ENCODE measurements at regions not wholly inside any gene's neighbourhood (a gene's known extent, or its start where the extent isn't known, plus 50 kb on each side); places are given as distances from the start of the nearest gene placed in this dataset.
A peak's percentile ranks its signal among the peaks of the same experiment; 100 is the strongest.

DNA sequence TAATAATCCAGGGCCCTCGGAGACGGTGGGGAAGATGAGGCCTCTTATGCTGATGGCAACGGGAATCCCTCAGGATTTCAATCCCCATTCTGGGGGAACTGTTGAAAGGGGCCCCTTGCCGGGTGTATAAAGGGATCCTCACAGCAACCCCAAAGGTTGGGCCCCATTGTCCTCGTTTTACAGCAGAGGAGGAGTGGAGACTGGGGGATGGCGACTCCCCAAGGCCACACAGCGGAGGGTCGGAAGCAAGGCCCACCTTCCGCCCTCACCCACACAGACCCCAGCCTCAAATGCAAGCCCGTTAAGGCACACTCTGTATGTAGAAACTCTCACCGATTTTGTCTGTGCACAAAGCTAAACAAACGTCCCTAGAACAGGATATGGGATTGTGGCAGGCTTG, 327.9 kb upstream of the DIO3 start:
- no peak for TF ChIP-seq CTCF (IDR thresholded peaks at IDR 0.05)
- Histone ChIP-seq H3K27me3 (peaks cover 20% of the 10 kb centered on the region), H3K27ac (no peak overlapping the region), H3K9me3 (no peaks in the 10 kb centered on the region), H3K4me1 (ENCODE audit: control insufficient read depth in 1 of 2, insufficient read depth in 1 of 2, low read depth in 1 of 2, low read length in 1 of 2) (no peaks in the 10 kb centered on the region), H3K36me3 (no peaks in the 10 kb centered on the region), H3K4me3 (ENCODE audit: low read depth in 1 of 2, low read length in 1 of 2) (no peak overlapping the region)

DNA sequence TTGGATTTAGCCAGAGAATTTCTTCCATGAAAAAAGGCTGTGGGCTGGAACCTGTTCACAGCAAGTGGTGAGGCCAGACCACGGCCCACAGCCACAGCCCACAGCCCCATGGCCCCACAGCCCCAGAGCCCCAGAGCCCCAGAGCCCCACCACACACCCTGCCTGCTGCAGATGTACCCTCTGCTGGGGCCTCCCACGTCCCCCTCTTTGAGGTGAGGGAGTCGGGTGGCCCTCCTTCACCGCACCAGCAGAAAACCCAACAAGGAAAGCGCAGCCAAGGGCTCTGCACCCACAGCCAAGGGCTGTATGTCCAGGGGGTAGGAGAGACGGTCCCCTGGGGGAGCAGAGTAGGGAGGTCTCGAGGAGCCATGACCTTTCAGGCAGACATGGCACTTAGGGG, 327.5 kb upstream of the DIO3 start:
- H3K27me3 ChIP-seq = peaks cover 20% of the 10 kb centered on the region
- no peaks in the 10 kb centered on the region for H3K9me3 ChIP-seq
- no peak overlapping the region for H3K4me3 ChIP-seq (ENCODE audit: low read depth in 1 of 2, low read length in 1 of 2)
- H3K27ac ChIP-seq = no peak overlapping the region
- no peak for TF ChIP-seq CTCF (IDR thresholded peaks at IDR 0.05)
- no peaks in the 10 kb centered on the region for H3K36me3 ChIP-seq
- H3K4me1 ChIP-seq (ENCODE audit: control insufficient read depth in 1 of 2, insufficient read depth in 1 of 2, low read depth in 1 of 2, low read length in 1 of 2) = no peaks in the 10 kb centered on the region

DNA sequence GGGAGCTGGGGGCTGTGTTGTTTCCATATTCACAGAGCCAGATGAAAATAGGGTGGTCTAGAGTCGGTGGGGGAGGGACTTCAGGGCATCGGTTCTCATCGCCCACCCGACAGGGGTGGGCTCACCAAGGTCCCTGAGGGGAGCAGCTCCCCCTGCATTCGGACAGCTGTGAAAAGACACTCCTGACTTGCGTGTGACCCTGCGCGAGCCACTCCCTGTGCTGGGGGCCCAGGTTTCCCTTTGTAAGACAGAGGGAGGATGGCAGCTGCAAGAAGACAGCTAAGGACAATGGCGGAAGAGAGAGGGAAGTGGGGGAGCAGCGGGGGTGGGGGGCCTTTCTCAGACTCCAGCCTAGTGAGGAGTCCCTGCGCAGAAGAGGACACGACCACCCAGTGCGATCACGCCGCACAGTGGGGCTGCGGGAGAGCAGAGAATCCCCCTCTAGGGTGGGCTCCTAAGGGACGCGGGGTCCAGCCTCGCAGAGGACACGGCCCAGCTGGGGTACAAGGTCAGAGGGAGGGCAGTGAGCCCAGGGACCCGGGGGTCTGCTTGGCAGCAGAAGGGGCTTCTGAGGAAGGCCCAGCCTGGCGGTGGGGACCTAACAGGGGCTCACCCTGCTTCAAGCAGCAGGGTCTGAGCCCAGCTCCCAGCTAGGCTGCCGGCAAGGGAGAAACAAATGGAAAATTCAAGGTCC, 326.9 kb upstream of the DIO3 start:
- Histone ChIP-seq H3K4me1 (ENCODE audit: control insufficient read depth in 1 of 2, insufficient read depth in 1 of 2, low read depth in 1 of 2, low read length in 1 of 2) (no peaks in the 10 kb centered on the region), H3K9me3 (no peaks in the 10 kb centered on the region), H3K36me3 (no peaks in the 10 kb centered on the region), H3K27ac (no peak overlapping the region), H3K4me3 (ENCODE audit: low read depth in 1 of 2, low read length in 1 of 2) (no peak overlapping the region), H3K27me3 (peaks cover 24% of the 10 kb centered on the region)
- TF ChIP-seq CTCF (IDR thresholded peaks at IDR 0.05) = no peak

GRCh38 chr14:101234999-101235334, 326.3 kb upstream of the DIO3 start:
- Histone ChIP-seq H3K27me3 (peaks cover 26% of the 10 kb centered on the region), H3K36me3 (no peaks in the 10 kb centered on the region), H3K4me3 (ENCODE audit: low read depth in 1 of 2, low read length in 1 of 2) (no peak overlapping the region), H3K9me3 (no peaks in the 10 kb centered on the region), H3K27ac (no peak overlapping the region), H3K4me1 (ENCODE audit: control insufficient read depth in 1 of 2, insufficient read depth in 1 of 2, low read depth in 1 of 2, low read length in 1 of 2) (no peaks in the 10 kb centered on the region)
- no peak for TF ChIP-seq CTCF (IDR thresholded peaks at IDR 0.05)

DNA sequence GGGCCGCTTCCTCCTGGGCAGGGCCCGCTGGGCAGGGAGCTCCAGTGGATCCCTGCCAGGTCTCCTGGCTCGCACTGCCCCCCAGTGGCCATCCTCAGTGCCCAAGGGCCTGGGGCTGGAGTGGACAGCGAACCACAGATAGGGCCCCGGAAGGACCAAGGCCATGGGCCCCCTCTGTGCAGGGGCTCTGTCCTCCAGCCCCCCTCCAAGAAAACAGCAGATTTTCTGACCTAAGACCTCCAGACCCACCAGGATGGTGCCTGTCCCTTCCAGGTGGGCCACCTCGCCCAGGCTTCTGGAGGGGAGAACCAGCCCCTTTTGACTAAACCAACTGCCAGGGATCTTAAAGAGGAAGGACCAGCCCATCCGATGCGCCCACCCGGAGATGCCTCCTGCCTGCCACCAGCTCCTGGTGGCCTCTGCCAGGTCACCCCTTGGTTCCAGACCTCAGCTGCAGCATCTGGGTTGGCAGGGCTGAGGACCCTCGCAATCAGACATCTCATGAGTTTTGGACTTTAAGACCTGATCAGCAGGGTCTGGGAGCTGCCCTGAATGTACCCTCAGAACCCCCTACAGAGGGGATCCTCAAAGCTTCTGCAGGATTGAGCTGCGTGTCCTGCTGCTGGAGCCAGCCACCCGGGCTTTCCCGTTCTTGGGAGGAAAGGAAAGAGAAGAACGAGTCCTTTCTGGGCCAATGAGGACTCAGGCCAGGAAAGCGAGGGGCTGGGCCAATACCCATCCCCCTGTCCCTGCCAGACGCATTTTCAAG, 325.8 kb upstream of the DIO3 start:
- Histone ChIP-seq H3K27me3 (peaks cover 26% of the 10 kb centered on the region), H3K27ac (no peak overlapping the region), H3K4me1 (ENCODE audit: control insufficient read depth in 1 of 2, insufficient read depth in 1 of 2, low read depth in 1 of 2, low read length in 1 of 2) (no peaks in the 10 kb centered on the region), H3K36me3 (no peaks in the 10 kb centered on the region), H3K9me3 (no peaks in the 10 kb centered on the region), H3K4me3 (ENCODE audit: low read depth in 1 of 2, low read length in 1 of 2) (no peak overlapping the region)
- TF ChIP-seq CTCF (IDR thresholded peaks at IDR 0.05) = peak; percentile 45
